ENCODE measurements at regions not wholly inside any gene's neighbourhood (a gene's known extent, or its start where the extent isn't known, plus 50 kb on each side); places are given as distances from the start of the nearest gene placed in this dataset.

DNA sequence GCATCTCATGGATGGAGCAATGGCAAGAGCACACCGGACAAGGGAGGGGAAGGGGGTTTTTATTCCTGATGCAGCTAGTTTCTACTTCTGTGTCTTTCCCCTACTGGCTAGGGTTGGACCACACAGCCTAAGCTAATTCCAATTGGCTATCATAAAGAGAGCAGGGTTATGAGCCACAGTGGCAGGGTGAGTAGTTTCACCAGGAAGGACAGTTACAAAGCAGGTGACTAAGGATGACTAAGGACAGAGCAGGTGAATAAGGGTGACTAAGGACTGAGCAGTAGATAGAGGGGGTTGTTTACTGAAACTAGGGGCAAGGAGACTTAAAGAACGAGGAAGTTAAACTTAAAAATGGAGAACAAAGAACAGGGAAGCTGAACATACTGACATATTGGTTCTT lies 321.4 kb upstream of the SEL1L start:
- no peak for TF ChIP-seq CTCF (IDR thresholded peaks at IDR 0.05; ENCODE audit: control extremely low read depth, extremely low read depth)
- H3K27me3 ChIP-seq (ENCODE audit: control insufficient read depth in 3 of 3, insufficient read depth in 3 of 3, low read length in 2 of 3): no peaks in the 10 kb centered on the region
- H3K36me3 ChIP-seq (ENCODE audit: control insufficient read depth in 4 of 4, insufficient read depth in 4 of 4, low read length in 4 of 4): no peaks in the 10 kb centered on the region
- no peaks in the 10 kb centered on the region for H3K4me1 ChIP-seq (ENCODE audit: control insufficient read depth in 5 of 5, insufficient read depth in 5 of 5, low read length in 5 of 5)
- DNase-seq (no peak), ATAC-seq (ENCODE audit: insufficient read depth, low FRiP score) (no peak)
- H3K9me3 ChIP-seq (ENCODE audit: control insufficient read depth in 4 of 4, insufficient read depth in 3 of 4, low read length in 3 of 4): peaks cover 0 to 15% (median 3%) of the 10 kb centered on the region in 4 donors
- WGBS, 2 donors: 57 to 65% methylated on average over 2 of the region's 2 CpGs
- no peak overlapping the region for H3K4me3 ChIP-seq
- H3K9ac ChIP-seq (ENCODE audit: insufficient read depth in 1 of 2, low read length in 2 of 2): no peak overlapping the region
- H3K27ac ChIP-seq (ENCODE audit: low read depth in 1 of 2, low read length in 1 of 2): no peak overlapping the region

DNA sequence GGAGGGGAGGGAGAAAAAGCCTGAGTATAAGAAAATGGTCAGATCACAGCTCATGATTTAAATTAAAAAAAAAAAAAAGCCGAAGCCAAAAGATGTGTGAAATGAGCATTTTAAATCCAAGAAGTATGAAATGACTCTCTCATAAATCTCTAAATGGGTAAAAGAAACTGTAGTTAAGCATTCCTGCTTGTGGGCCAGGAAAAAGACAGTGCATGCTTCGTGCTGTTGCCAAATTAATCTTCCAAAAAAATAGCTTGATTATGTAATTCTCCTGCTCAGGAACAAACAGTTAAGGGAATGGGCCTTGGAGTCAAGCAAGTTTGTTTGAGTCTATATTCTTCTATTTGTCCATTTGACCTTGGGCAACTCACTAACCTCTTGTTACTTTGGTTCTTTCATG lies 325.4 kb upstream of the SEL1L start:
- peaks cover 0 to 15% (median 3%) of the 10 kb centered on the region in 4 donors for H3K9me3 ChIP-seq (ENCODE audit: control insufficient read depth in 4 of 4, insufficient read depth in 3 of 4, low read length in 3 of 4)
- 66 to 68% methylated on average over 2 of the region's 2 CpGs for WGBS, 2 donors
- no peaks in the 10 kb centered on the region for H3K27me3 ChIP-seq (ENCODE audit: control insufficient read depth in 3 of 3, insufficient read depth in 3 of 3, low read length in 2 of 3)
- no peak for ATAC-seq (ENCODE audit: insufficient read depth, low FRiP score)
- DNase-seq: no peak
- no peak overlapping the region for H3K4me3 ChIP-seq
- no peaks in the 10 kb centered on the region for H3K4me1 ChIP-seq (ENCODE audit: control insufficient read depth in 5 of 5, insufficient read depth in 5 of 5, low read length in 5 of 5)
- no peaks in the 10 kb centered on the region for H3K36me3 ChIP-seq (ENCODE audit: control insufficient read depth in 4 of 4, insufficient read depth in 4 of 4, low read length in 4 of 4)
- no peak overlapping the region for H3K27ac ChIP-seq (ENCODE audit: low read depth in 1 of 2, low read length in 1 of 2)
- no peak overlapping the region for H3K9ac ChIP-seq (ENCODE audit: insufficient read depth in 1 of 2, low read length in 2 of 2)
- no peak for TF ChIP-seq CTCF (IDR thresholded peaks at IDR 0.05; ENCODE audit: control extremely low read depth, extremely low read depth)

GRCh38 chr14:81868172-81868571 lies 334.5 kb upstream of the SEL1L start:
- Histone ChIP-seq H3K27me3 (ENCODE audit: control insufficient read depth in 3 of 3, insufficient read depth in 3 of 3, low read length in 2 of 3) (no peaks in the 10 kb centered on the region), H3K27ac (ENCODE audit: low read depth in 1 of 2, low read length in 1 of 2) (no peak overlapping the region), H3K9ac (ENCODE audit: insufficient read depth in 1 of 2, low read length in 2 of 2) (no peak overlapping the region), H3K4me3 (no peak overlapping the region), H3K36me3 (ENCODE audit: control insufficient read depth in 4 of 4, insufficient read depth in 4 of 4, low read length in 4 of 4) (no peaks in the 10 kb centered on the region), H3K9me3 (ENCODE audit: control insufficient read depth in 4 of 4, insufficient read depth in 3 of 4, low read length in 3 of 4) (no peaks in the 10 kb centered on the region), H3K4me1 (ENCODE audit: control insufficient read depth in 5 of 5, insufficient read depth in 5 of 5, low read length in 5 of 5) (no peaks in the 10 kb centered on the region)
- WGBS, 2 donors: 76 to 84% methylated on average over 5 of the region's 5 CpGs
- DNase-seq: no peak
- no peak for TF ChIP-seq CTCF (IDR thresholded peaks at IDR 0.05; ENCODE audit: control extremely low read depth, extremely low read depth)
- ATAC-seq (ENCODE audit: insufficient read depth, low FRiP score): no peak

DNA sequence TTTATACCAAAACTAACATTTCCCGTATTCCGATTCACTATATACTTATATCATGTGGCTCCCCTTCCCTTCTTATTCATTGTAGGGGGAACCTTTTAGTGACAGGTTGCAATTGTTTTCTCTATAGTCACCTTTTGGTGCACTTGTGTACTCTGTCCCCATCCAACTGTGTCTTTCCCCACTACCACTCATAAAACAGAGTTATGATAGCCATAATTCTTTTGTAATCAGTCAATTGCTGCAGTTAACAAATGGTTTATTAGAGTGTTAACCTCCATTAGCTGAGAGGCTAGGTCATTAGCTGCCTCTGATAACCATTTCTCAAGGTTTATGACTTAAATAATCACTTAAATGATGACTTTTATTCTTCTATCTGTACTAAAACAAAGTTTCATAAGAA lies 338.1 kb upstream of the SEL1L start:
- DNase-seq: no peak
- no peaks in the 10 kb centered on the region for H3K36me3 ChIP-seq (ENCODE audit: control insufficient read depth in 4 of 4, insufficient read depth in 4 of 4, low read length in 4 of 4)
- no peak overlapping the region for H3K4me3 ChIP-seq
- no peak for ATAC-seq (ENCODE audit: insufficient read depth, low FRiP score)
- 94 to 99% methylated on average over 2 of the region's 2 CpGs for WGBS, 2 donors
- H3K9ac ChIP-seq (ENCODE audit: insufficient read depth in 1 of 2, low read length in 2 of 2): no peak overlapping the region
- H3K4me1 ChIP-seq (ENCODE audit: control insufficient read depth in 5 of 5, insufficient read depth in 5 of 5, low read length in 5 of 5): no peaks in the 10 kb centered on the region
- H3K9me3 ChIP-seq (ENCODE audit: control insufficient read depth in 4 of 4, insufficient read depth in 3 of 4, low read length in 3 of 4): peaks cover 0 to 4% (median 2%) of the 10 kb centered on the region in 4 donors
- TF ChIP-seq CTCF (IDR thresholded peaks at IDR 0.05; ENCODE audit: control extremely low read depth, extremely low read depth): no peak
- H3K27ac ChIP-seq (ENCODE audit: low read depth in 1 of 2, low read length in 1 of 2): no peak overlapping the region
- H3K27me3 ChIP-seq (ENCODE audit: control insufficient read depth in 3 of 3, insufficient read depth in 3 of 3, low read length in 2 of 3): no peaks in the 10 kb centered on the region
